CD4-positive, alpha-beta T cell treated with Interleukin-17A for 4 hours (primary cell): ENCODE measurements at regions not wholly inside any gene's neighbourhood (a gene's known extent, or its start where the extent isn't known, plus 50 kb on each side); places are given as distances from the start of the nearest gene placed in this dataset.

Experiments used
- DNase-seq: peaks from one replicate; pipeline ENCODE4 v3.0.0-alpha.2; 2020; ENCODE audit warnings: mixed read lengths

DNA sequence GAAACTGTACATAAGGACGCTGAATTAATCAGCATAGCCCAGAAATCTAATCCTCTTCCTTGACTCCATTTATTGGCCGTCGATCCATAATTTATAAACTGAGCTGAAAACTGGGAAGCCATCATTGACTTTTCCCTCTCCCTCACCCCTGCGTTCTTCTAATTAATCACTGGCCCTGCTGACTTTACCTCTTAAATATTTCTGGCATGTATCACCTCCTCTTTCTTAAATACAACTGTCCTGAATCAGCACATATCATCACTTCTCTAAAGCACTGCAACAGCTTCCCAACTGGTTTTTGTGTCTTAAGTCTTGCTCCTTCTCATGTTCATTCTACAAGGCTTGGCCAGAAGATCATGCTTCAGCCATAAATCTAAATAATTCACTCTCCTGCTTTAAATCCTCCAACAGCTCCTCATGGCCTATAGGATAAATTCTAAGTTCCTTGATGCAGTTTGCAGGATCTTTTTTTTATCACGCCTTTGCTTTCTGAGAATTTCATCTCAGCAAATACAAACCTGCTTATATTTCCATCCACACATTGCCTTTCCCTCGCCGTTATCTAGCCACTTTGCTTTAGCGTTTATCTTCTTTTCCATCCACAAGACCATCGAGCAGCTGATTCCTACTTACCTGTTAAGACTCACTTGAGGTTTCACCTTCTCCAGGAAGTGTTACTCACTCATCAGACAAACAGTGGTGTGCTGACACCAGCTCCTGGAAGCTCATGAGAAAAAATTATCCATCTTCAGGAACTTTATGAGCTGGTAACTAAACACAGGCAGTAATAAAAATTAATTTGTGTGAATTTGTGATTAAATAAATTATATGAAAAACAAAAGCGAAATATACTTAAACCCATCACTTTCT lies 295.6 kb upstream of the FLRT2 start:
- DNase-seq, result no peak

- no peak for DNase-seq
Measured at GRCh38 chr14:85235868-85236267, 294.1 kb upstream of the FLRT2 start.

- no peak for DNase-seq
Measured at GRCh38 chr14:85236296-85236695, 293.6 kb upstream of the FLRT2 start.

DNA sequence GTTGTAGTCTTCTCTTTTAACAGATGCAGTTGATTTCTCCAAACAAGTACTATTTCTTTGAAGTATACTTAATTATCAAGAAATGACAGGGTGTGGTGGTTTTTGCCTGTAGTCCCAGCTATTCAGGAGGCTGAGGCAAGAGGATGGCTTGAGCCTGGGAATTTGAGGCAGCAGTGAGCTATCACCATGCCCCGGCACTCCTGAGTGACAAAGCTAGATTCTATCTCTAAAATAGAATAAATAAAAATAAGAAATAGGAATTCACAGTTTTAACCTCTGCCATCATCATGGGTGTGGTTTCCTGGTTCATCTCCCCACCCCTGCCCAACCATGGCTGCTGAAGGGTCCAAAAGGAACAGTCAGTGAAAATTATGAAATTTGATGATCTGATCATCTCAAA lies 290.2 kb upstream of the FLRT2 start:
- no peak for DNase-seq

DNA sequence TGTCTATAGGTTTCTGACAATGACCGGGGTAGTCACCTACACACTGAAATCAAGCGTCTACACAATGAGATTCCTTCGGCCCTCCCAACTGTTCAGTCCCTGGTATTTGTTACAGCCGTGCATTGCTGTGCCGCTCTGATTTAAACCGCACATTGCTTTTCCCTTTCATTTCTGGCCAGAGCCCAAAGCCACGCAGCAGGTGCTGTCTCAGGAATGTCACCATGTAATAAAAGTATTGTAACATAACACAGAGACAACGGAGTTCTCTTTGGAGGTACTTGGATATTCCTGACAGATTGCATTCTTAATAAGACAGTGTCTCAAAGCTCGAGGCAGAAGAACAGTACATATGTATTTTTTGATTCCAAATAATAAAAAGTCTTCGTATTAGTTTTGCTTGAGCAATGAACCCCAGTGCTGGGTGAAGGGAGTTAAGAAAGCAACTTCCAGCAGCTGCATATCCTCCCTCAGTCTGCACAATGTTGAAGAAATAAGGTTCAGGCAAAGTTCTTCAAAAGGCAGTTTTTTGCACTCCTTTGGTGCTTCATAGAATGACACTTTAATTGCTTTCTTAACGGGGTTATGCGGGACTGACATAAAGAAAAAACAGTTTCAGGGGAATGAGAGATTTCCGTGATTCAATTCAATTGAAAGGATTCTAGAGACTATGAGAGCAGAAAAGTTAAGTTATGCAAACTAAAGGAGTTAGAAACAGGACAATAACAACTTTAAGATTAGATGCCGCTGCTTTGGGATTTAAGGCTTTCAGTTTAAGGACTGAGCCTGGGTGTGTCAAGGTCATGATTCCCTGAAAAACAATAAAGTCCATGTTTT lies 288.7 kb upstream of the FLRT2 start:
- no peak for DNase-seq

DNA sequence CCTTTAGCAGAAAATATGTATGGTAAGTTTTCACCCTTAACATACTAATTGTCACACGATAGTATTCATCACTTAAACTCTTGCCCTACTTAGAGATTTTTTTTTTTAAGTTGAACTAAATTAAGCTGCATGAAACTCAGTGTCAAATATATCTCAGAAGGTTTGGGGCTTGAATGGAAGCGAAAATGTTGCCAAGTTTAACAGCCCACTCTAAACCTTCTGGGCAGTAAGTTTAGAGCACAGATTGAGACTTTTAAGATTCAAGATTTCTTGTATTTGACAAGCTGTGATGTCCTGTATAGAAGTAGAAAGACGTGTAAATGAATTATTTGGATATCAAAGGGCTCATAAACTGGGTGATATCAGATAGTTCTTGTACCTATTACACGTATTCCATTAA lies 287.3 kb upstream of the FLRT2 start:
- no peak for DNase-seq

DNA sequence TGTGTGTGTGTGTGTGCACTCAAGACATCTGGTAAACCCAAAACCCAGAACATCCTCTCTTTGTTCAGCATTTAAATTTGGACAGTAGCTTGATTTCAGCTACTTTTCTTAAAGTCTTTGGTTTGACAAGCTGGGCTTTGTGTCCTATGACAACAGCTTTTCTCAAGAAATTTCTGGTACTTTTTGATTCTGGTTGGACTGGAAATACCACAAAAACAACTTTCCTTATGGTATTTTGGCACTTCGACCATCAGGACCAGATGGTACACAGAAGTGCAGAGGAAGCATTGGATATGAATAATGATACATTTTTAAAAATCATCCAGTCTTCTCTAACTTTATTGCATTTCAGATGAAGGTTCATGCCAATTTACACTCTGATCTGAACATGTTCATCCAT lies 286.6 kb upstream of the FLRT2 start:
- DNase-seq, result no peak

- DNase-seq, result no peak
Measured at GRCh38 chr14:85247071-85247470, 282.9 kb upstream of the FLRT2 start.

DNA sequence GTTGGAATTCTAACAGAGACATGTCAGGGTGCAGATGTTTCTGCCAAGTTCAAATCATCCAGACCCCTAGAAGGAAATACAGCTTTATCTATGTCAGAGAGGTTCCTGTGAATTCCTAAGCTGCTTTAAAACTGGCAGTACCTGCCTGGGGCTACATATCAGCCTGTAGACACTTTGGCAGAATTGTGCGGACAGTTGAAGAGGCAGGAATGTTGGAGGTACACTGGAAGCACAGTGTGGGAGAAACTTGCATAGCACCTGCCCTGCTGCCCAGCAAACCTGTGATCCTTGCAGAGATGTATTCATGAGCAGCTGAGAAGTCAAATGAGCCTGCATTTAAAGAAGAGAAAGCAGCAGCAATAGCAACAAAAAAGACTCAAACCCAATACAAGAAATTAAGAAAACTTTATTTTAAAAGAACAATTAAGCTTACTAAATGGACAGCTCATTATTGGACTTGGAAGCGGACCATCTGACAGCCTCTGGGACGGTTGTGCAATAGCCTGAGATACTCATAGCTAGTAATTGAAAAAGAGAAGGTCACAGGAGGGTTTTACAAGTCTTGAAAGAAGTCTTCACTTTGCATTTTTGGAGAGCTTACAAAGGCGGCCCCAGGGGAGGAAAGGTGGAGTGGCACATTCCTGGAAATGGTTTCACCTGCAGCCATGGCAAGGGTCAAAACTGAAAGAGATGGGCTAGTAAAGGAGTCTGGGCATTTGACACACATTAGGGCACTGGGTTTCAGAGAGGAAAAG lies 280.9 kb upstream of the FLRT2 start:
- DNase-seq, result no peak

- DNase-seq, result no peak
Measured at GRCh38 chr14:85250414-85251189, 279.3 kb upstream of the FLRT2 start.

DNA sequence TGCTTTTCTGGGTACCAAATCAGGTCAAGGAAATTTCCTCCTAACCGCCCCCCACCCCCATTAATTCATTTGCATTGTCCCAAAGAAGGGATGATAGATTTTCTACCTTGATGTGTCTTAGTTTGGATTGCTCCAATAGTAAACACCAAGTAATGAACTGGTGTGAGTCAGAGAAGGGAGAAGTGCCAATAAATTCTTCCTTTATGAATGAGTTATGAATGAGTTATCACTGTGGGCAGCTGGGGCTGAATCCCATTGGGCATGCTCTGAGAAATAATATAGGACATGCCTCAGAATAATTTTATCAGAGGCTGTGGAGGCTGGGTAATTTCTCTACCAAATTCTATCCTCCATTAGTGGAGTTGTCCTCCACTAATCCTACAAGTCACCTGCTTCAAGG lies 277.9 kb upstream of the FLRT2 start:
- no peak for DNase-seq

GRCh38 chr14:85254711-85255110 lies 275.2 kb upstream of the FLRT2 start:
- DNase-seq, result no peak

DNA sequence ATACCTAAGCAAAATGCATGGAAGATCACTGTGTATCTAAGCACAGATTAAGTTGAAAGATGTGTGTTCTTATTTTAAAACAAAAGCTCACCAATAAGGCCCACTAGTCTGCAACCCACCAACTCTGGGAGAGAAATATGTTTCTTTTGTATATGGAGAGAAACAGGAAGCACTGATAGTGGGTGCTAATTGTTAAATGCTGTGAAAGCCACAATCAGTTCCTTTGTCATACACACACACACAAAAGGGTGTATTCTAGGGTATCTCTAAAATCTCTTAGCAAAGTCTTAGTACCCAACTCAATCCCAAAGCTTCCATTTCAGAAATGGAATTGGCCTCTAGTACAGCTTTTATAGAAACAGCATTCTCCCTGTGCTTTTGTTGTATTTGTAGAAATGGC lies 272.7 kb upstream of the FLRT2 start:
- DNase-seq, result no peak

GRCh38 chr14:85263916-85264675 lies 265.8 kb upstream of the FLRT2 start:
- DNase-seq, result no peak

GRCh38 chr14:85273099-85273677 lies 256.8 kb upstream of the FLRT2 start:
- DNase-seq, result no peak

DNA sequence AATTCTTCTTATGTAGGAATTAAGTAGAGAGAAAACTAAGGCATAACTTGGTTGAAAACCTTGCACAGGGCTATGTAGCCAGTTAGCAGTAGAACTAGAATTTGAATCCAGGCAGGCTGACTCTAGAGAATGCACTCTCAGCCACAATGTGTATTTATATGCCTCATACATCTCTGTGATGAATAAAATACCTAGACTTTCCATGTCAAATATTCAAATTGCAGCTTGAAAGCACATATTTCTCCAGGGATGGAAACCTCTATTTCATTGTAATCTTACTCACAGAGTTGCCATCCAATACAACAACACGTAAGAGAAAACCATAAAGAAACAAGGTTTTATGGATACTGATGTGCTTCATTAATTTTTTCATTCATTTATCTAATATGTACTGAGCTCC lies 256.0 kb upstream of the FLRT2 start:
- DNase-seq, result no peak

DNA sequence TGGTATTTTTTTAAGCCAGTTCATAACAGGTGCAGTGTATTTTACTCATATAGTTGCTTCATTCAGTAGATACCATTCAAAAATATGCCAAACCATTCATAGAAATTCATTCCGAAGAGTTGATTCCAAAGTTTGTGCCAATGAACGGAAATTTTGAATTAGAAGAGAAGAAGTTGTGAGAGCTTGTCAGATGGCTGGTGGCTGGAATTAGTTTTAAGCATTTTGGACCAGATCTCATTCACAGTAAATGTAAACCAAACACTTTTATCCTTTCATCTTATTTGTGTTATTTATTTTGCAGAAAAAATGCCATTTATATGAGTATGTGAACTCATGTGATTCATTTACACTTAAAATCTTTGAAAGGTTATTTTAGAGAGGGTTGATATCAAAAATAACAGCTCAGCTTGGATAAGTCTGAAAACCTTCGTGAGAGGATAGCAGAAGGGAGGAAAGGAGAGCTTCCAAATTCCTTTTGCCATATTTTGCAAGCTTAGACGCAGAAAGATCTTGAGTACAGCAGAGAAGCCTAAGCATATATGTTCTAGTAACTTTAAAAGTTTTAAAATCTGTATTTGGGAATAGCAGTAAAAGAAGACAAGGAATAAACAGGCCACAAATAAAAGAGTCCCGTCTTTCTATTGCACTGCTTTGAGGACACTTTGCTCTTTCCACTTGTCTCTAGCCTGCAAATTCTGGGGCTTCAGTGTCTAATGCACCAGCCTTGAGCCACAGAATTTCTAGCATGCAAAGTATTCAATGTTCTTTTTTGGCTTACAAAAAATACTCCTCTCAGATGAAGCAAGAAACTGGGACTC lies 253.6 kb upstream of the FLRT2 start:
- no peak for DNase-seq

DNA sequence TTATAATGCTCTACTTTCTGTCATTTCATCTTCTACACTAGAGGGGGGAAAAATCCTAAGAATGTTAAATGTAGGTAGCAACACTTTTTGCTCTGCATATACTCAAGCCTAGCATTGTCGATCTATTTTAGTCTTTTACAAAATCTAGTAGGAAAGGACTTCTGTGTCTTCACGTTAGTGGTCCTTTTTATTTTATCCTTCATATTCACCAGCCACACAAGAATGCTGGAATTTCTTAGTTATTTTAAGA lies 253.0 kb upstream of the FLRT2 start:
- no peak for DNase-seq

DNA sequence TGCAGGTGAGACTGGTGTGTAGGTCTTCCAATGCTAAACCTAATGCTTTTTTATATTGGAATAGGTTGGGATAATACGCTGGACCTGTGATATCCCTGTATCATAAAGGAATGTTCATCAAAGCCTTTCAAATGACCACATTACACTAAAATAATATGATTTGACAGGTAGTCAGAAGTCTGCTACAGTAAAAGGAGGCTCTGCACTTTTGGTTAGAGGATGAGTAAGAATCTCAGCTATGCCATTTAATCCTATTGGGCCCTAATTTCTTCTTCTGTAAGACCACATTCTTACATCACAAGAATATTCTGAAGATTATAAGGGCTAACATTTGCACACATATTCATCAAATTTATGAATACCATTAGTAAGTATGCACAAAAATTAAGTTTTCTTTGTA lies 250.5 kb upstream of the FLRT2 start:
- no peak for DNase-seq

- no peak for DNase-seq
Measured at GRCh38 chr14:85280074-85280473, 249.9 kb upstream of the FLRT2 start.

DNA sequence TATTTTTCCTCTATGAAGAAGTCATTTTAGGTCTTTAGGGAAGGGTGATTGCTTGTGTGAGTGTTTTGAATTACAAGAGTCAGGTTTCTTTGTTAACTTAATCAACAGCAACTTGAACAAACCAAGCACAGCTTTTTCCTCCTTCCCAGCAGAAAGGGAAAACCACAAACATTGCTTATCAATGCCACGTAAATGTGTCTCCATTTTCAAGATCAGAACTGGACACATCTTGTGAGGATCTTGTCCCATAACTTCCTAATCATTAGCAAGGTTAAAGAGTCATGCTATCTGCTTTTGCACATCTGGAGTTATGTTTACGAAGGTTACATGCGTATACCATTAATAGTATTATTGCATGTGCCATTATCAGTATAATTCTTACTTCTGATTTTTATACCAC lies 248.0 kb upstream of the FLRT2 start:
- DNase-seq, result no peak
